Gastrocnemius medialis (tissue), 4 donors: ENCODE measurements at regions not wholly inside any gene's neighbourhood (a gene's known extent, or its start where the extent isn't known, plus 50 kb on each side); places are given as distances from the start of the nearest gene placed in this dataset.

Experiments
- CTCF ChIP-seq, 5 experiments: fragments of 450-650 bp in 3 of 5; fragments of 200-600 bp in 2 of 5; sonication (generic) in 2 of 5; IDR thresholded peaks in 4 of 5; conservative IDR thresholded peaks in 1 of 5; 1 replicate in 4 of 5; 2 replicates in 1 of 5; pipeline ENCODE4 v1.5.1; 2016 to 2019; ENCODE audit warnings: antibody characterized with exemption in 5 of 5, mild to moderate bottlenecking in 3 of 5, moderate library complexity in 3 of 5
- POLR2A ChIP-seq, 2 donors: fragments of 450-650 bp; IDR thresholded peaks; one replicate each; pipeline ENCODE4 v1.6.1; 2017; ENCODE audit warnings: antibody characterized with exemption in 2 of 2, mild to moderate bottlenecking in 2 of 2, moderate library complexity in 2 of 2

GRCh38 chr2:41927581-41928264 lies 120.1 kb upstream of the PKDCC start:
- TF ChIP-seq CTCF (IDR thresholded peaks at IDR 0.05 in 4 of 5, conservative IDR thresholded peaks at IDR 0.05 in 1 of 5) (no peak), POLR2A (IDR thresholded peaks at IDR 0.05) (no peak)
